IMR-90 (cell line): ENCODE measurements at regions not wholly inside any gene's neighbourhood (a gene's known extent, or its start where the extent isn't known, plus 50 kb on each side); places are given as distances from the start of the nearest gene placed in this dataset.

ENCODE experiments used
- ATAC-seq: fragments of 200-7000 bp; cut with Tn5 transposase; 2 replicates; pipeline ENCODE4 v1.9.1; 2020; ENCODE audit warnings: low read depth, mild to moderate bottlenecking, moderate library complexity
- BruUV-seq: library from RNA; stranded (reverse); fragments of 400-500 nt; replicated peaks from 2 replicates; lab custom pipeline; 2021; lab: Mats Ljungman, UMichigan
- CTCF ChIA-PET: fragments of 300-600 bp; formaldehyde crosslinking; extraction: SDS; loops from one replicate; lab custom pipeline; 2021; ENCODE audit warnings: antibody characterized with exemption; lab: Yijun Ruan, JAX
- POLR2A ChIA-PET: fragments of 300-600 bp; sonication (Branson Sonifier 250); formaldehyde crosslinking; loops from one replicate; lab custom pipeline; 2022; ENCODE audit warnings: antibody characterized with exemption; ENCODE audit not compliant: unreplicated experiment; lab: Charles Lee
- DNase-seq: peaks from one replicate; pipeline ENCODE4 v3.0.0; 2013
- H2AFZ ChIP-seq: replicated peaks from 2 replicates; pipeline ENCODE3; 2013; ENCODE audit warnings: low read length, mild to moderate bottlenecking; ENCODE audit not compliant: poor library complexity
- H2AK5ac ChIP-seq: 2 replicates; pipeline ENCODE4 v1.6.1; 2013; ENCODE audit warnings: low read depth, low read length, inconsistent platforms
- H2AK9ac ChIP-seq: replicated peaks from 2 replicates; pipeline ENCODE3; 2013; ENCODE audit warnings: mild to moderate bottlenecking, low read depth, low read length, moderate library complexity; ENCODE audit not compliant: poor library complexity
- H2BK120ac ChIP-seq: 2 replicates; pipeline ENCODE4 v1.6.1; 2013; ENCODE audit warnings: low read depth, low read length, inconsistent platforms
- H2BK15ac ChIP-seq: 3 replicates; pipeline ENCODE4 v1.6.1; 2013; ENCODE audit warnings: low read depth, low read length, inconsistent platforms
- H2BK20ac ChIP-seq: 2 replicates; pipeline ENCODE4 v1.6.1; 2013; ENCODE audit warnings: low read depth, mild to moderate bottlenecking, inconsistent platforms, low read length, moderate library complexity
- H2BK5ac ChIP-seq: 2 replicates; pipeline ENCODE4 v1.6.1; 2013; ENCODE audit warnings: mild to moderate bottlenecking, low read depth, low read length, inconsistent platforms; ENCODE audit not compliant: poor library complexity, severe bottlenecking
- H3K14ac ChIP-seq: replicated peaks from 2 replicates; pipeline ENCODE4 v1.6.1; 2013; ENCODE audit warnings: low read depth, low read length, inconsistent platforms
- H3K18ac ChIP-seq: 2 replicates; pipeline ENCODE4 v1.6.1; 2013; ENCODE audit warnings: low read depth, low read length, control low read depth
- H3K23ac ChIP-seq: 2 replicates; pipeline ENCODE4 v1.6.1; 2013; ENCODE audit warnings: low read depth, low read length, inconsistent platforms
- H3K27ac ChIP-seq: 2 replicates; pipeline ENCODE4 v1.5.1; 2013; ENCODE audit warnings: mild to moderate bottlenecking, control low read depth, low read length; ENCODE audit not compliant: insufficient read depth
- H3K27me3 ChIP-seq: 2 replicates; pipeline ENCODE4 v1.6.1; 2013; ENCODE audit warnings: low read length; ENCODE audit not compliant: control insufficient read depth, insufficient read depth
- H3K36me3 ChIP-seq: 2 replicates; pipeline ENCODE4 v1.6.1; 2013; ENCODE audit warnings: low read length, mixed read lengths; ENCODE audit not compliant: control insufficient read depth, insufficient read depth
- H3K4ac ChIP-seq: 2 replicates; pipeline ENCODE4 v1.6.1; 2013; ENCODE audit warnings: low read depth, low read length, inconsistent platforms
- H3K4me1 ChIP-seq: 2 replicates; pipeline ENCODE4 v1.6.1; 2013; ENCODE audit warnings: low read length, mixed read lengths; ENCODE audit not compliant: control insufficient read depth, insufficient read depth
- H3K4me2 ChIP-seq: 2 replicates; pipeline ENCODE4 v1.6.1; 2013; ENCODE audit warnings: low read depth, mild to moderate bottlenecking, control low read depth, low read length, moderate library complexity
- H3K4me3 ChIP-seq: 2 replicates; pipeline ENCODE4 v1.5.1; 2013; ENCODE audit warnings: low read depth, mild to moderate bottlenecking, control low read depth, low read length, moderate library complexity; ENCODE audit not compliant: insufficient read depth
- H3K56ac ChIP-seq: 2 replicates; pipeline ENCODE4 v1.6.1; 2013; ENCODE audit warnings: low read length, inconsistent platforms; ENCODE audit not compliant: insufficient read depth; ENCODE audit errors: extremely low read depth
- H3K79me1 ChIP-seq, 2 experiments: 2 replicates each; pipeline ENCODE4 v1.6.1; 2013; ENCODE audit warnings: low read length in 2 of 2, inconsistent platforms in 1 of 2, low read depth in 1 of 2
- H3K9ac ChIP-seq: 2 replicates; pipeline ENCODE4 v1.6.1; 2013; ENCODE audit warnings: low read depth, low read length, control low read depth
- H3K9me1 ChIP-seq: 2 replicates; pipeline ENCODE4 v1.6.1; 2013; ENCODE audit warnings: low read length, inconsistent platforms; ENCODE audit not compliant: insufficient read depth
- H3K9me3 ChIP-seq: 2 replicates; pipeline ENCODE4 v1.6.1; 2013; ENCODE audit warnings: low read length; ENCODE audit not compliant: control insufficient read depth, insufficient read depth
- H4K20me1 ChIP-seq: 2 replicates; pipeline ENCODE4 v1.6.1; 2013; ENCODE audit warnings: low read length, inconsistent platforms; ENCODE audit not compliant: insufficient read depth
- H4K5ac ChIP-seq: 2 replicates; pipeline ENCODE4 v1.6.1; 2013; ENCODE audit warnings: mild to moderate bottlenecking, low read depth, low read length, control low read depth
- H4K8ac ChIP-seq, 2 experiments: 2 replicates each; pipeline ENCODE4 v1.6.1; 2013; ENCODE audit warnings: low read depth in 2 of 2, low read length in 2 of 2, control low read depth in 1 of 2, inconsistent platforms in 1 of 2
- H4K91ac ChIP-seq: 2 replicates; pipeline ENCODE4 v1.6.1; 2013; ENCODE audit warnings: low read depth, low read length, inconsistent platforms; ENCODE audit not compliant: insufficient read depth
- MAFK ChIP-seq: IDR thresholded peaks from 2 replicates; pipeline ENCODE4 v1.6.1; 2012; ENCODE audit warnings: low read depth, low read length, improper control_type of control experiment
- POLR2A ChIP-seq: IDR thresholded peaks from 2 replicates; pipeline ENCODE4 v1.6.1; 2012; ENCODE audit warnings: mild to moderate bottlenecking, low read depth, low read length
- WGBS, 2 experiments: methylation state at CpG; one replicate each; pipeline versions ENCODE4 v1.1.5 to v1.1.7; 2013; ENCODE audit warnings: missing lambda C conversion rate in 2 of 2; ENCODE audit not compliant: insufficient read length in 1 of 2; ENCODE audit errors: extremely low coverage in 2 of 2; 5-methylcytosine and 5-hydroxymethylcytosine counted together
- dilution Hi-C: fragments of 300-500 bp; cut with HindIII; formaldehyde crosslinking; loops from one replicate; pipeline ENCODE4 v1.14.3; 2018; ENCODE audit warnings: low sequenced_read_pairs; ENCODE audit not compliant: unreplicated experiment
- in situ Hi-C: fragments of 300-500 bp; cut with MboI; formaldehyde crosslinking; loops from 3 replicates; pipeline ENCODE4 v1.14.3; 2019; ENCODE audit warnings: low sequenced_read_pairs, inconsistent platforms, mixed read lengths
- intact Hi-C: fragments of 100-400 bp; cut with micrococcal nuclease; formaldehyde crosslinking; loops from 2 replicates; pipeline ENCODE4 v1.10.0; 2022

DNA sequence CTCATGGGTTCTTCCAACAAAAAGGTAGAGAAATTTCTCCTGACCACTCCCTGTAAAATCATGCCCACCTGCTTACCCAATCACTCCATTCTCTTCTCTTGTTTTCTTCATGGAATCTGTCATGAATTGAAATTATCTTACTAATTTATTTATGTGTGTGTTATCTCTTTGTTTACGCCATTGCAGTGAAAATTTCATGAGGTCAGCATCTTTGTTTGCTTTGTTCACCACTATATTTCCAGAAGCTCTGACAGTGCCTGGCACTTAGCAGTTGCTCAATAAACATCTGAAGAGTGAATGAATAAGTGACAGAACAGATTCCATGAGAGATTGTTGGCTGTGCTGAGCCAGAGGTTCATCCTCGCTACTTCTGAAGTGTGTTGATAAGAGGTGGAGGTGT is 329.5 kb downstream of the NXPE2 start:
- H4K8ac ChIP-seq = no peak overlapping the region
- no peaks in the 10 kb centered on the region for H3K27me3 ChIP-seq
- H2BK5ac ChIP-seq = no peak overlapping the region
- H3K56ac ChIP-seq = no peak overlapping the region
- in situ Hi-C loops (no loop called here), intact Hi-C loops (no loop called here), dilution Hi-C loops (no loop called here)
- H2BK20ac ChIP-seq = no peak overlapping the region
- no peaks in the 10 kb centered on the region for H3K36me3 ChIP-seq
- no peak overlapping the region for H2AK5ac ChIP-seq
- no peaks in the 10 kb centered on the region for H3K9me1 ChIP-seq
- TF ChIP-seq POLR2A (no peak), MAFK (peak; percentile 53)
- DNase-seq (no peak), ATAC-seq (no peak)
- H2AK9ac ChIP-seq = no peak overlapping the region
- WGBS, 2 experiments = no CpG with 5 or more reads among the region's 2 CpGs
- H4K20me1 ChIP-seq = no peaks in the 10 kb centered on the region
- no TSS peak for BruUV-seq
- no peak overlapping the region for H4K91ac ChIP-seq
- H4K5ac ChIP-seq = no peak overlapping the region
- H3K9me3 ChIP-seq = no peaks in the 10 kb centered on the region; the same call in 1 of the 2 replicates
- ChIA-PET POLR2A (no interaction called here), CTCF (no interaction called here)
- H3K4ac ChIP-seq = no peak overlapping the region
- no peaks in the 10 kb centered on the region for H3K79me1 ChIP-seq
- H3K27ac ChIP-seq = no peak overlapping the region
- no peak overlapping the region for H3K14ac ChIP-seq
- H2BK120ac ChIP-seq = no peak overlapping the region
- no peak overlapping the region for H3K4me3 ChIP-seq
- no peak overlapping the region for H3K23ac ChIP-seq
- no peak overlapping the region for H3K18ac ChIP-seq
- no peaks in the 10 kb centered on the region for H3K4me1 ChIP-seq
- H2BK15ac ChIP-seq = no peak overlapping the region
- no peak overlapping the region for H3K9ac ChIP-seq
- H3K4me2 ChIP-seq = no peak overlapping the region
- H2AFZ ChIP-seq = no peak overlapping the region
